Osteoblast (primary cell): ENCODE measurements at regions not wholly inside any gene's neighbourhood (a gene's known extent, or its start where the extent isn't known, plus 50 kb on each side); places are given as distances from the start of the nearest gene placed in this dataset.

Experiments
- DNase-seq: peaks from one replicate; pipeline ENCODE4 v3.0.0; 2011; ENCODE audit warnings: low spot score, mixed read lengths; ENCODE audit not compliant: insufficient read length; ENCODE audit errors: missing footprints
- H2AFZ ChIP-seq: 2 replicates; pipeline ENCODE4 v1.6.0; 2011; ENCODE audit warnings: mild to moderate bottlenecking, low read length
- H3K27ac ChIP-seq: 2 replicates; pipeline ENCODE4 v1.5.1; 2011; ENCODE audit warnings: mild to moderate bottlenecking, low read depth, low read length, moderate library complexity
- H3K27me3 ChIP-seq: 2 replicates; pipeline ENCODE4 v1.6.0; 2012; ENCODE audit warnings: mild to moderate bottlenecking, control low read depth, inconsistent platforms, low read length, moderate library complexity; ENCODE audit not compliant: insufficient read depth
- H3K36me3 ChIP-seq: 2 replicates; pipeline ENCODE4 v1.5.1; 2011; ENCODE audit warnings: mild to moderate bottlenecking, low read length, control low read depth, moderate library complexity; ENCODE audit not compliant: insufficient read depth
- H3K4me1 ChIP-seq: 2 replicates; pipeline ENCODE4 v1.5.1; 2011; ENCODE audit warnings: mild to moderate bottlenecking, low read length, control low read depth, moderate library complexity; ENCODE audit not compliant: insufficient read depth
- H3K4me2 ChIP-seq: 2 replicates; pipeline ENCODE4 v1.6.0; 2011; ENCODE audit warnings: mild to moderate bottlenecking, low read length; ENCODE audit not compliant: insufficient read depth
- H3K4me3 ChIP-seq: fragments of 200-600 bp; sonication (generic); 3 replicates; pipeline ENCODE4 v1.5.1; 2012; ENCODE audit warnings: mild to moderate bottlenecking, low read length, inconsistent platforms; ENCODE audit not compliant: insufficient read depth
- H3K79me2 ChIP-seq: 2 replicates; pipeline ENCODE4 v1.6.0; 2012; ENCODE audit warnings: mild to moderate bottlenecking, low read length, control low read depth, inconsistent platforms; ENCODE audit not compliant: insufficient read depth
- H3K9me3 ChIP-seq: 2 replicates; pipeline ENCODE4 v1.5.1; 2011; ENCODE audit warnings: low read depth, low read length, control low read depth
- H4K20me1 ChIP-seq: 2 replicates; pipeline ENCODE4 v1.6.0; 2012; ENCODE audit warnings: mild to moderate bottlenecking, low read length, control low read depth; ENCODE audit not compliant: insufficient read depth
- CTCF ChIP-seq: IDR thresholded peaks from 2 replicates; pipeline ENCODE4 v1.5.1; 2011; ENCODE audit warnings: mild to moderate bottlenecking, low read depth, low read length, moderate library complexity; ENCODE audit errors: extremely low read depth

- H3K27me3 ChIP-seq = no peaks in the 10 kb centered on the region
- H3K27ac ChIP-seq = no peak overlapping the region
- no peaks in the 10 kb centered on the region for H3K36me3 ChIP-seq
- H3K4me2 ChIP-seq = no peak overlapping the region
- no peak overlapping the region for H2AFZ ChIP-seq
- no peak overlapping the region for H3K4me3 ChIP-seq
- no peak for TF ChIP-seq CTCF
- H3K4me1 ChIP-seq = no peaks in the 10 kb centered on the region
- no peak for DNase-seq
- H4K20me1 ChIP-seq = no peaks in the 10 kb centered on the region
- H3K79me2 ChIP-seq = no peaks in the 10 kb centered on the region
- H3K9me3 ChIP-seq = peaks cover 4% of the 10 kb centered on the region
Observed at GRCh38 chr12:84276215-84276614, 636.4 kb downstream of the SLC6A15 start.

- no peaks in the 10 kb centered on the region for H3K4me1 ChIP-seq
- TF ChIP-seq CTCF = no peak
- peaks cover 4% of the 10 kb centered on the region for H3K9me3 ChIP-seq
- H4K20me1 ChIP-seq = no peaks in the 10 kb centered on the region
- no peaks in the 10 kb centered on the region for H3K27me3 ChIP-seq
- H3K79me2 ChIP-seq = no peaks in the 10 kb centered on the region
- no peak overlapping the region for H3K4me3 ChIP-seq
- H3K36me3 ChIP-seq = no peaks in the 10 kb centered on the region
- H3K4me2 ChIP-seq = no peak overlapping the region
- H2AFZ ChIP-seq = no peak overlapping the region
- no peak overlapping the region for H3K27ac ChIP-seq
- no peak for DNase-seq
Observed at GRCh38 chr12:84272324-84272723, 640.3 kb downstream of the SLC6A15 start.

GRCh38 chr12:84270470-84271140 is 642.0 kb downstream of the SLC6A15 start:
- DNase-seq = no peak
- H3K79me2 ChIP-seq = no peaks in the 10 kb centered on the region
- H3K27ac ChIP-seq = no peak overlapping the region
- TF ChIP-seq CTCF = no peak
- no peaks in the 10 kb centered on the region for H3K27me3 ChIP-seq
- no peak overlapping the region for H3K4me2 ChIP-seq
- no peak overlapping the region for H3K4me3 ChIP-seq
- H3K36me3 ChIP-seq = no peaks in the 10 kb centered on the region
- H4K20me1 ChIP-seq = no peaks in the 10 kb centered on the region
- H3K9me3 ChIP-seq = peaks cover 3% of the 10 kb centered on the region
- H2AFZ ChIP-seq = no peak overlapping the region
- H3K4me1 ChIP-seq = no peaks in the 10 kb centered on the region

- TF ChIP-seq CTCF = no peak
- Histone ChIP-seq H3K9me3 (no peaks in the 10 kb centered on the region), H3K4me2 (no peak overlapping the region), H3K27me3 (no peaks in the 10 kb centered on the region), H3K4me3 (no peak overlapping the region), H3K27ac (no peak overlapping the region), H3K4me1 (no peaks in the 10 kb centered on the region), H2AFZ (no peak overlapping the region), H3K79me2 (no peaks in the 10 kb centered on the region), H3K36me3 (no peaks in the 10 kb centered on the region), H4K20me1 (no peaks in the 10 kb centered on the region)
- no peak for DNase-seq
Observed at GRCh38 chr12:84247931-84248330, 664.7 kb downstream of the SLC6A15 start.
